HCT116 (cell line): ENCODE measurements at regions not wholly inside any gene's neighbourhood (a gene's known extent, or its start where the extent isn't known, plus 50 kb on each side); places are given as distances from the start of the nearest gene placed in this dataset.

Source experiments
- ATAC-seq: fragments of 200-7000 bp; cut with Tn5 transposase; 2 replicates; pipeline ENCODE4 v1.9.1; 2020; ENCODE audit warnings: mild to moderate bottlenecking, moderate library complexity
- BruUV-seq: library from RNA; stranded (reverse); fragments of 400-500 nt; replicated peaks from 2 replicates; lab custom pipeline; 2021; lab: Mats Ljungman, UMichigan
- CTCF ChIA-PET: fragments of 300-600 bp; sonication (Branson Sonifier 250); formaldehyde crosslinking; loops from one replicate; lab custom pipeline; 2021; ENCODE audit warnings: antibody characterized with exemption; lab: Charles Lee
- POLR2A ChIA-PET: fragments of 300-600, 350-600 bp; sonication (Branson Sonifier 250); formaldehyde crosslinking; loops from one replicate; lab custom pipeline; 2021; ENCODE audit warnings: antibody characterized with exemption; lab: Charles Lee
- RAD21 ChIA-PET, 2 experiments: fragments of 300-600 bp; sonication (Branson Sonifier 250); formaldehyde crosslinking; loops; one replicate each; lab custom pipeline; 2023; ENCODE audit warnings: low total read pairs in 2 of 2; ENCODE audit not compliant: uncharacterized antibody in 2 of 2, unreplicated experiment in 2 of 2, low non-redundant PET in 1 of 2; lab: Charles Lee
- DNase-seq: peaks from one replicate; pipeline ENCODE4 v3.0.0-alpha.2; 2010; ENCODE audit warnings: low read depth, low spot score
- H2AFZ ChIP-seq: fragments of 200-600 bp; shearing (Covaris generic), sonication (generic); 2 replicates; pipeline ENCODE4 v1.6.1; 2017; ENCODE audit warnings: low read depth, mixed run types, mixed read lengths, antibody characterized with exemption, low read length; ENCODE audit not compliant: poor library complexity, severe bottlenecking
- H3K27ac ChIP-seq: 2 replicates; pipeline ENCODE4 v1.5.1; 2012; ENCODE audit warnings: low read depth, low read length
- H3K27me3 ChIP-seq: fragments of 200-600 bp; sonication (generic); 2 replicates; pipeline ENCODE4 v1.6.1; 2016; ENCODE audit warnings: mixed run types, low read length, mixed read lengths; ENCODE audit not compliant: insufficient read depth
- H3K36me3 ChIP-seq, 2 experiments: fragments of 200-500 bp in 1 of 2; fragments of 200-600 bp in 1 of 2; sonication (Bioruptor generic) in 1 of 2; sonication (generic) in 1 of 2; 2 replicates each; pipeline versions ENCODE4 v1.5.1 to v1.6.1; 2014 to 2016; ENCODE audit warnings: low read length in 2 of 2, inconsistent platforms in 1 of 2, mixed read lengths in 1 of 2, mixed run types in 1 of 2; ENCODE audit not compliant: insufficient read depth in 2 of 2, control insufficient read depth in 1 of 2
- H3K4me1 ChIP-seq, 2 experiments: fragments of 200-600 bp in 1 of 2; sonication (generic) in 1 of 2; 2 replicates each; pipeline versions ENCODE4 v1.5.1 to v1.6.1; 2012 to 2017; ENCODE audit warnings: low read length in 2 of 2, inconsistent platforms in 1 of 2, mild to moderate bottlenecking in 1 of 2, mixed read lengths in 1 of 2, mixed run types in 1 of 2, moderate library complexity in 1 of 2; ENCODE audit not compliant: insufficient read depth in 2 of 2, control insufficient read depth in 1 of 2
- H3K4me2 ChIP-seq: fragments of 200-600 bp; sonication (generic); 2 replicates; pipeline ENCODE4 v1.6.1; 2017; ENCODE audit warnings: mixed run types, low read length, mixed read lengths
- H3K4me3 ChIP-seq, 2 experiments: fragments of 200-600 bp in 1 of 2; sonication (generic) in 1 of 2; replicated peaks in 1 of 2; 2 replicates each; pipeline ENCODE4 v1.5.1; 2011 to 2016; ENCODE audit warnings: low read length in 2 of 2, control low read depth in 1 of 2, low read depth in 1 of 2, mild to moderate bottlenecking in 1 of 2, mixed read lengths in 1 of 2, mixed run types in 1 of 2
- H3K79me2 ChIP-seq: fragments of 200-600 bp; sonication (generic); 2 replicates; pipeline ENCODE4 v1.6.1; 2017; ENCODE audit warnings: mild to moderate bottlenecking, mixed run types, low read length, moderate library complexity, mixed read lengths; ENCODE audit not compliant: insufficient read depth
- H3K9ac ChIP-seq: fragments of 200-600 bp; sonication (generic); 2 replicates; pipeline ENCODE4 v1.6.1; 2016; ENCODE audit warnings: low read length, mixed read lengths
- H3K9me2 ChIP-seq: fragments of 200-600 bp; sonication (generic), shearing (Covaris generic); 2 replicates; pipeline ENCODE4 v1.6.1; 2017; ENCODE audit warnings: mixed run types, mild to moderate bottlenecking, moderate library complexity; ENCODE audit not compliant: insufficient read depth
- H3K9me3 ChIP-seq, 2 experiments: fragments of 200-500 bp in 1 of 2; fragments of 200-600 bp in 1 of 2; sonication (Bioruptor generic) in 1 of 2; sonication (generic) in 1 of 2; 2 replicates each; pipeline ENCODE4 v1.6.1; 2014 to 2017; ENCODE audit warnings: low read length in 2 of 2, mixed read lengths in 2 of 2, inconsistent platforms in 1 of 2, low read depth in 1 of 2, mild to moderate bottlenecking in 1 of 2, mixed run types in 1 of 2, moderate library complexity in 1 of 2; ENCODE audit not compliant: control insufficient read depth in 1 of 2, insufficient read depth in 1 of 2
- H4K20me1 ChIP-seq: fragments of 200-600 bp; sonication (generic), shearing (Covaris generic); 2 replicates; pipeline ENCODE4 v1.6.1; 2017; ENCODE audit warnings: mixed run types, mild to moderate bottlenecking, moderate library complexity; ENCODE audit not compliant: insufficient read depth
- CEBPB ChIP-seq: IDR thresholded peaks from 2 replicates; pipeline ENCODE4 v1.6.1; 2012; ENCODE audit warnings: low read depth
- EZH2phosphoT487 ChIP-seq: fragments of 200-600 bp; IDR thresholded peaks from 2 replicates; pipeline ENCODE4 v1.6.1; 2018; ENCODE audit warnings: antibody characterized with exemption, borderline replicate concordance
- FOSL1 ChIP-seq: IDR thresholded peaks from 2 replicates; pipeline ENCODE4 v1.6.1; 2012; ENCODE audit warnings: low read depth
- JUND ChIP-seq: IDR thresholded peaks from 2 replicates; pipeline ENCODE4 v1.6.1; 2012
- SIN3A ChIP-seq: IDR thresholded peaks from 2 replicates; pipeline ENCODE4 v1.6.1; 2012; ENCODE audit warnings: low read depth
- ZFX ChIP-seq: fragments of 450-650 bp; IDR thresholded peaks from 2 replicates; pipeline ENCODE4 v1.6.1; 2017
- intact Hi-C: fragments of 100-400 bp; cut with micrococcal nuclease; formaldehyde crosslinking; loops from 2 replicates; pipeline ENCODE4 v1.10.0; 2022
- TF ChIP-seq, protein P1 (sequence below), 3 experiments: fragments of 200-600 bp in 1 of 3; sonication (generic) in 1 of 3; IDR thresholded peaks in 2 of 3; conservative IDR thresholded peaks in 1 of 3; 2 replicates each; pipeline ENCODE4 v1.5.1; 2012 to 2017; ENCODE audit warnings: low read depth in 2 of 3, low read length in 2 of 3, antibody characterized with exemption in 1 of 3, borderline replicate concordance in 1 of 3, control low read depth in 1 of 3, mild to moderate bottlenecking in 1 of 3, mixed read lengths in 1 of 3, mixed run types in 1 of 3, moderate library complexity in 1 of 3; ENCODE audit not compliant: insufficient read depth in 1 of 3

DNA sequence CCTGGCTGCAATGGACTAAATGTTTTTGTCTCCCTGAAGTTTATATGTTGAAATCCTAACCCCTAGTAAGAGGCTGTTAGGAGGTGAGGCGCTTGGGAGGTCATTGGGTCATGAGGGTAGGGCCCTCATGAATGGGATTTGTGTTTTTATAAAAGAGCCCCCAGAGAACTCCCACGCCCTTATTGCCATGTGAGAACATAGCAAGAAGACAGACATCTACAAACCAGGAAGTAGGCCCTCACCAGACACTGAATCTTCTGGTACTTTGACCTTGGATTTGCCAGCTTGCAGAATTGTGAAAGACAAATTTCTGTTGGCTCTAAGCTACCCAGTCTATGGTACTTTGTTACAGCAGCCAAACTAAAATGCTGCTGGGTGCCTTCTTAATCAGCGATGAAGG lies 96.1 kb upstream of the SPATA13 start:
- intact Hi-C loops = no loop called here
- ChIA-PET RAD21 (no interaction called here), POLR2A (no interaction called here), CTCF (no interaction called here)
- TF ChIP-seq FOSL1 = no peak
- TF ChIP-seq, protein P1, sequence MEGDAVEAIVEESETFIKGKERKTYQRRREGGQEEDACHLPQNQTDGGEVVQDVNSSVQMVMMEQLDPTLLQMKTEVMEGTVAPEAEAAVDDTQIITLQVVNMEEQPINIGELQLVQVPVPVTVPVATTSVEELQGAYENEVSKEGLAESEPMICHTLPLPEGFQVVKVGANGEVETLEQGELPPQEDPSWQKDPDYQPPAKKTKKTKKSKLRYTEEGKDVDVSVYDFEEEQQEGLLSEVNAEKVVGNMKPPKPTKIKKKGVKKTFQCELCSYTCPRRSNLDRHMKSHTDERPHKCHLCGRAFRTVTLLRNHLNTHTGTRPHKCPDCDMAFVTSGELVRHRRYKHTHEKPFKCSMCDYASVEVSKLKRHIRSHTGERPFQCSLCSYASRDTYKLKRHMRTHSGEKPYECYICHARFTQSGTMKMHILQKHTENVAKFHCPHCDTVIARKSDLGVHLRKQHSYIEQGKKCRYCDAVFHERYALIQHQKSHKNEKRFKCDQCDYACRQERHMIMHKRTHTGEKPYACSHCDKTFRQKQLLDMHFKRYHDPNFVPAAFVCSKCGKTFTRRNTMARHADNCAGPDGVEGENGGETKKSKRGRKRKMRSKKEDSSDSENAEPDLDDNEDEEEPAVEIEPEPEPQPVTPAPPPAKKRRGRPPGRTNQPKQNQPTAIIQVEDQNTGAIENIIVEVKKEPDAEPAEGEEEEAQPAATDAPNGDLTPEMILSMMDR (IDR thresholded peaks at IDR 0.05 in 2 of 3, conservative IDR thresholded peaks at IDR 0.05 in 1 of 3; ENCODE audit: borderline replicate concordance in 1 of 3, insufficient read depth in 1 of 3, low read depth in 2 of 3, low read length in 2 of 3) = no peak
- no peak for TF ChIP-seq SIN3A
- TF ChIP-seq ZFX = no peak
- no peak for TF ChIP-seq EZH2phosphoT487
- H3K9me2 ChIP-seq = no peaks in the 10 kb centered on the region
- BruUV-seq = no TSS peak
- ATAC-seq (no peak), DNase-seq (no peak)
- no peak overlapping the region for H3K9ac ChIP-seq
- no peak overlapping the region for H2AFZ ChIP-seq
- H3K9me3 ChIP-seq = no peaks in the 10 kb centered on the region
- no peaks in the 10 kb centered on the region for H3K36me3 ChIP-seq
- no peak overlapping the region for H3K4me3 ChIP-seq
- H3K27ac ChIP-seq = no peak overlapping the region
- H4K20me1 ChIP-seq = no peaks in the 10 kb centered on the region
- H3K27me3 ChIP-seq = no peaks in the 10 kb centered on the region
- H3K4me2 ChIP-seq = no peak overlapping the region
- no peaks in the 10 kb centered on the region for H3K4me1 ChIP-seq
- H3K79me2 ChIP-seq = no peaks in the 10 kb centered on the region

DNA sequence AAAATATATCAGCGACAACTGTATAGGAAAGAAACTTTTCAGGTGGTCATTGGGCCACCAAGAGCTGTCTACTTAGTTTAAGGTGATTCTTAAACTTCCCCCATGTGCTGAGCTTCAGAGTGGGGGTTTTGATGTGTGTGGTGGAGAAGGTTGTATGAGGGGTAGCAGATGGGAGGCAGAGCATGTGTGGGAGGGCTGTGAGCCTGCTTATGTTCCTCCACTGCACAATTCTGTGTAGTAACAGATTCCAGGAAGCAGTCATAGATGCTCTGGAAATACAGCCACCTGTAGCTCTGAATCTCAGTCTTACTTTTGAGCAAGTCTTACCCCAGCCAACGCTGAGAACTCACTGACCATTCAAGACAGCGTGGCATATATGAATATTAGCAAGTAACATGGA lies 95.3 kb upstream of the SPATA13 start:
- Histone ChIP-seq H3K4me2 (no peak overlapping the region), H2AFZ (no peak overlapping the region), H3K4me1 (no peaks in the 10 kb centered on the region), H3K4me3 (no peak overlapping the region), H3K79me2 (no peaks in the 10 kb centered on the region), H3K36me3 (no peaks in the 10 kb centered on the region), H3K9me2 (no peaks in the 10 kb centered on the region), H3K9me3 (no peaks in the 10 kb centered on the region), H3K9ac (no peak overlapping the region), H4K20me1 (no peaks in the 10 kb centered on the region), H3K27me3 (no peaks in the 10 kb centered on the region), H3K27ac (no peak overlapping the region)
- intact Hi-C loops = no loop called here
- ATAC-seq = no peak
- no TSS peak for BruUV-seq
- TF ChIP-seq JUND (no peak), CEBPB (no peak), FOSL1 (no peak)
- DNase-seq = no peak
- ChIA-PET RAD21 (no interaction called here), CTCF (interaction anchor here (1.7 kb wide), 1 partner anchor 12 kb away, joined by 4 read pairs; no protein-coding TSS in a partner anchor), POLR2A (no interaction called here)
